ENCODE measurements at regions not wholly inside any gene's neighbourhood (a gene's known extent, or its start where the extent isn't known, plus 50 kb on each side); places are given as distances from the start of the nearest gene placed in this dataset.

GRCh38 chr3:56989169-56989976, 71.1 kb upstream of the SPATA12 start:
- H3K4me3 ChIP-seq, result no peak overlapping the region
- H3K27ac ChIP-seq, result no peak overlapping the region
- intact Hi-C loops (cut with DNase I; ENCODE audit: low total_unique reads), result loop anchor here (2.0 kb wide), 1 partner anchor 289 kb away; no protein-coding TSS in a partner anchor
- H3K4me1 ChIP-seq, result peaks cover 0 to 33% (median 19%) of the 10 kb centered on the region in 4 donors
- H3K9me3 ChIP-seq, result no peaks in the 10 kb centered on the region
- no peak for TF ChIP-seq CTCF (IDR thresholded peaks at IDR 0.05)
- no peak for DNase-seq
- no peaks in the 10 kb centered on the region for H3K36me3 ChIP-seq
- H3K27me3 ChIP-seq, result peaks cover 0 to 10% of the 10 kb centered on the region in 2 donors

GRCh38 chr3:56988458-56989168, 71.9 kb upstream of the SPATA12 start:
- H3K36me3 ChIP-seq, result no peaks in the 10 kb centered on the region
- H3K4me3 ChIP-seq, result no peak overlapping the region
- peaks cover 0 to 40% (median 26%) of the 10 kb centered on the region in 4 donors for H3K4me1 ChIP-seq
- H3K27me3 ChIP-seq, result peaks cover 0 to 10% of the 10 kb centered on the region in 2 donors
- DNase-seq, result peak; percentile 81 to 85
- TF ChIP-seq CTCF (IDR thresholded peaks at IDR 0.05), result peak; percentile 76 to 89
- H3K27ac ChIP-seq, result no peak overlapping the region
- H3K9me3 ChIP-seq, result no peaks in the 10 kb centered on the region
- intact Hi-C loops (cut with DNase I; ENCODE audit: low total_unique reads), result loop anchor here (2.0 kb wide), 1 partner anchor 288 kb away; no protein-coding TSS in a partner anchor

GRCh38 chr3:56987238-56987895, 73.1 kb upstream of the SPATA12 start:
- H3K36me3 ChIP-seq, result no peaks in the 10 kb centered on the region
- H3K4me1 ChIP-seq, result peaks cover 0 to 43% (median 27%) of the 10 kb centered on the region in 4 donors
- no peaks in the 10 kb centered on the region for H3K9me3 ChIP-seq
- H3K27me3 ChIP-seq, result peaks cover 0 to 10% of the 10 kb centered on the region in 2 donors
- TF ChIP-seq CTCF (IDR thresholded peaks at IDR 0.05), result no peak
- DNase-seq, result no peak
- no peak overlapping the region for H3K4me3 ChIP-seq
- no peak overlapping the region for H3K27ac ChIP-seq
- intact Hi-C loops (cut with DNase I; ENCODE audit: low total_unique reads), result no loop called here

GRCh38 chr3:56986347-56986746, 74.1 kb upstream of the SPATA12 start:
- Histone ChIP-seq H3K9me3 (no peaks in the 10 kb centered on the region), H3K27ac (no peak overlapping the region), H3K27me3 (peaks cover 0 to 10% of the 10 kb centered on the region in 2 donors), H3K36me3 (no peaks in the 10 kb centered on the region), H3K4me3 (no peak overlapping the region), H3K4me1 (peaks cover 0 to 43% (median 27%) of the 10 kb centered on the region in 4 donors)
- TF ChIP-seq CTCF (IDR thresholded peaks at IDR 0.05), result no peak
- DNase-seq, result no peak
- intact Hi-C loops (cut with DNase I; ENCODE audit: low total_unique reads), result no loop called here

GRCh38 chr3:56985878-56986277, 74.6 kb upstream of the SPATA12 start:
- Histone ChIP-seq H3K36me3 (no peaks in the 10 kb centered on the region), H3K27ac (peak overlapping the region in 1 of 2 donors; percentile 61), H3K4me1 (peaks cover 0 to 46% (median 28%) of the 10 kb centered on the region in 4 donors), H3K9me3 (no peaks in the 10 kb centered on the region), H3K4me3 (no peak overlapping the region), H3K27me3 (peaks cover 0 to 10% of the 10 kb centered on the region in 2 donors)
- intact Hi-C loops (cut with DNase I; ENCODE audit: low total_unique reads), result no loop called here
- no peak for TF ChIP-seq CTCF (IDR thresholded peaks at IDR 0.05)
- DNase-seq, result no peak
